HG03108 (cell line): ENCODE measurements at regions not wholly inside any gene's neighbourhood (a gene's known extent, or its start where the extent isn't known, plus 50 kb on each side); places are given as distances from the start of the nearest gene placed in this dataset.
A peak's percentile ranks its signal among the peaks of the same experiment; 100 is the strongest.

Experiments
- ATAC-seq: cut with Tn5 transposase; IDR thresholded peaks from one replicate; pipeline ENCODE4 v1.9.1; 2021; ENCODE audit warnings: moderate library complexity; ENCODE audit not compliant: unreplicated experiment

GRCh38 chr2:33859811-33860461, 260.8 kb upstream of the FAM98A start:
- ATAC-seq, result no peak

GRCh38 chr2:33859176-33859575, 260.1 kb upstream of the FAM98A start:
- ATAC-seq, result no peak

GRCh38 chr2:33848486-33848885, 249.4 kb upstream of the FAM98A start:
- no peak for ATAC-seq

GRCh38 chr2:33839791-33840190, 240.7 kb upstream of the FAM98A start:
- no peak for ATAC-seq

- no peak for ATAC-seq
These were observed 237.5 kb upstream of the FAM98A start for GRCh38 chr2:33836628-33837027.

GRCh38 chr2:33835911-33836310, 236.8 kb upstream of the FAM98A start:
- no peak for ATAC-seq

GRCh38 chr2:33822964-33823363, 223.9 kb upstream of the FAM98A start:
- ATAC-seq, result no peak

- ATAC-seq, result no peak
These were observed 213.6 kb upstream of the FAM98A start for GRCh38 chr2:33812707-33813106.

GRCh38 chr2:33810046-33810835, 211.1 kb upstream of the FAM98A start:
- ATAC-seq, result no peak

- ATAC-seq, result no peak
These were observed 206.9 kb upstream of the FAM98A start for GRCh38 chr2:33806041-33806440.

GRCh38 chr2:33804155-33804554, 205.1 kb upstream of the FAM98A start:
- no peak for ATAC-seq

- no peak for ATAC-seq
These were observed 197.4 kb upstream of the FAM98A start for GRCh38 chr2:33796511-33796910.

GRCh38 chr2:33791625-33792024, 192.5 kb upstream of the FAM98A start:
- ATAC-seq, result no peak

GRCh38 chr2:33788044-33788443, 188.9 kb upstream of the FAM98A start:
- no peak for ATAC-seq

GRCh38 chr2:33786881-33787280, 187.8 kb upstream of the FAM98A start:
- no peak for ATAC-seq

- ATAC-seq, result peak; percentile 91
These were observed 186.4 kb upstream of the FAM98A start for GRCh38 chr2:33785201-33786106.

GRCh38 chr2:33784488-33784887, 185.4 kb upstream of the FAM98A start:
- no peak for ATAC-seq

- ATAC-seq, result no peak
These were observed 183.5 kb upstream of the FAM98A start for GRCh38 chr2:33782395-33783230.

- ATAC-seq, result no peak
These were observed 178.7 kb upstream of the FAM98A start for GRCh38 chr2:33777786-33778185.

- no peak for ATAC-seq
These were observed 176.2 kb upstream of the FAM98A start for GRCh38 chr2:33775306-33775705.

GRCh38 chr2:33770023-33770422, 170.9 kb upstream of the FAM98A start:
- no peak for ATAC-seq
